Stimulated activated CD4-positive, alpha-beta T cell treated with anti-CD3 and anti-CD28 coated beads, Interleukin-1b, Interleukin-23, amount 100 ng/mL, for 24 hours (primary cell): ENCODE measurements at regions not wholly inside any gene's neighbourhood (a gene's known extent, or its start where the extent isn't known, plus 50 kb on each side); places are given as distances from the start of the nearest gene placed in this dataset.
"Not testable (repeated sequence)": the region's sequence is repeated elsewhere in the genome, so short reads cannot be mapped to it uniquely, and the experiment has no call there.

ENCODE experiments used
- DNase-seq, 4 experiments: peaks; one replicate each; pipeline ENCODE4 v3.0.0-alpha.2; 2020; ENCODE audit warnings: low read depth in 4 of 4, low spot score in 1 of 4

DNA sequence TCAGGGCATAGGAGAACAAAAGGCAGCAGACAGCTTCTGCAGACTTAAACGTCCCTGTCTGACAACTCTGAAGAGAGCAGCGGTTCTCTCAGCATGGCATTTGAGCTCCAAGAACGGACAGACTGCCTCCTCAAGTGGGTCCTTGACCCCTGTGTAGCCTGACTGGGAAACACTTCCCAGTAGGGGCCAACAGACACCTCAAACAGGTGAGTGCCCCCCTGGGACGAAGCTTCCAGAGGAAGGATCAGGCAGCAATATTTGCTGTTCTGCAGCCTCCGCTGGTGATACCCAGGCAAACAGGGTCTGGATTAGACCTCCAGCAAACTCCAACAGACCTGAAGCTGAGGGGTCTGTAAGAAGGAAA is 66.9 kb upstream of the NEDD9 start:
- not testable (repeated sequence) for DNase-seq

DNA sequence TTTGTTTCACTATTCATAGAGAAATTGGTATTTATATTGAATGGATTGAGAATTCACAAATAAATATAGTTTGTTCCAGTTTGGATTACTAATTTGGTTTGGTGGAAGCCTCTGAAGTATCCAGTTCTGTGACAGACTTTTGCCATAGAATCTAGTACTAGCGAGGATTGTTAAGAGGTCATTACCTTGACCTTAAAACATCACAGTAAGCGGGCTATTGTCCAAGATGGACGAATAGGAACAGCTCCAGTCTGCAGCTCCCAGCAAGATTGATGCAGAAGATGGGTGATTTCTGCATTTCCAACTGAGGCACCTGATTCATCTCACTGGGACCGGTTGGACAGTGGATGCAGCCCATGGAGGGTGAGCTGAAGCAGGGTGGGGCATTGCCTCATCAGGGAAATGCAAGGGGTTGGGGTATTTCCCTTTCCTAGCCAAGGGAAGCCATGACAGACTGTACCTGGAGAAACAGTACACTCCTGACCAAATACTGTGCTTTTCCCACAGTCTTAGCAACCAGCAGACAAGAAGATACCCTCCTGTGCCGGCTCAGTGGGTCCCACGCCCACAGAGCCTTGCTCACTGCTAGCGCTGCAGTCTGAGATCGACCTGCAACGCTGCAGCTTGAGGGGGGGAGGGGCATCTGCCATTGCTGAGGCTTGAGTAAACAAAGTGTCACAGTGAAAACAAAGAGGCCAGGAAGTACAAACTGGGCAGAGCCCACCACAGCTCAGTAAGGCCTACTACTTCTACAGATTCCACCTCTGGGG is 66.4 kb upstream of the NEDD9 start:
- DNase-seq, result no peak

DNA sequence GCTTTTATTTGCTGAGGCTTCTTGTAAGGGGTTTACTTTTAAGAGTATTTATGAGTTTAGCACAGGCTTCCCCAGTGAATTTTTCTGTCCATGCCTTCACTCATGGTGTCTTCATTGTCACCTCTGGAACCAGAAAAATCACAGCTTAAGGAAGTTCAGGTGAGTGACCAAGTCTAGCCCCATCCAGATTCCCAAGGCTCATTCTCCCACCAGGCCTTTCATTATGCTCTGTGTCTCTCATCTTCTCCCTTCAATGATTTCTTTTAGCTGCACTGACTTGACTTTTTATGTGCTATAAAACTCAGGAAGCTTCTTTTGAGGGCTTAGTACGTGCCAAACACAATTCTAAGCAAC is 64.9 kb upstream of the NEDD9 start:
- DNase-seq, result no peak

DNA sequence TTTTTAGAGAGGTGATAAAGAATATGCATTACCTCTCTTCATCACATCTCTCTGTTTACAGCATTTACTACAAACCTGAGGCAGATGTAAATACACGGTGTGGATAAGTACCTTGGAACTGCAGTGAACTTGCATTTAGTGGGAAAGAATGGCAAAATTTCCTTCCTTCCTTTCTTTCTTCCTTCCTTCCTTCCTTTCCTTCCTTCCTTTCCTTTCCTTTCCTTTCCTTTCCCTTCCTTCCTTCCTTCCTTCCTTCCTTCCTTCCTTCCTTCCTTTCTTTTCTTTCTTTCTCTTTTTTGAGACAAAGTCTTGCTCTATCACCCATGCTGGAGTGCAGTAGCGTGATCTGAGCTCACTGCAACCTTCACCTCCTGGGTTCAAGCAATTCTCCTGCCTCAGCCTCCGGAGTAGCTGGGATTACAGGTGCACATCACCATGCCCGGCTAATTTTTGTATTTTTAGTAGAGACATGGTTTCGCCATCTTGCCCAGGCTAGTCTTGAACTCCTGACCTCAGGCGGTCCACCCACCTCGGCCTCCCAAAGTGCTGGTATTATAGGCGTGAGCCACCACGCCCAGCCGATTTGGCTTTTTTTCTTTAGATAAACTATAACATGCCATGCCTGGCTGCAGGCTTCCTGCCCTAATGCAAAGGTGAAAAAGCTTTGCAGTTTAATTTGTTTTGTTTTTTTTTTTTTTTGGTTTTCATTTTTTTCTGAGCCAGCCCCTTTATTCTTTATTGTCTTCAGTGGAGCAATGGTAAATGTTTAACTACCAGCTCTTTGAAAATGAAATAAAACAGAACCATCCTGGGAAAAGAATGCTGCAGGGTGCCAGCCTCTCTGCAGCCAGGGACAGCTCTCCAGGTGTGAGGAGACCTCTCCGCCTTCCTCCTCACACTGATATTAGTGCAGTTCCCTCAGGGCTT is 64.2 kb upstream of the NEDD9 start:
- no peak for DNase-seq

DNA sequence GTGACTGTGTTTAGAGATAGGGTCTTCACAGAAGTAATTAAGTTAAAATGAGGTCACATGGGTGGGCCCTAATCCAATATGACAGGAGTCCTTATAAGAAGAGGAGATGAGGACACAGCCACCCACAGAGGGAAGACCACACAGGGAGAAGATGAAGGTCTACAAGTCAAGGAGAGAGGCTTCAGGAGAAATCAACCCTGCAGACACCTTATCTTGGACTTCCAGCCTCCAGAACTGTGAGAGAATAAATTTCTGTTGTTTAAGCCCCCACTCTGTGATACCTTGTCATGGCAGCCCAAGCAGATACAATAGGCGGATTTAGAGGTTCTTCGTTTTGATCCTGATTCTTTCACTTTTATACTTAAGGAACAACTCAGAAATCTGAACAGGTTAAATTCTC is 63.5 kb upstream of the NEDD9 start:
- no peak for DNase-seq

DNA sequence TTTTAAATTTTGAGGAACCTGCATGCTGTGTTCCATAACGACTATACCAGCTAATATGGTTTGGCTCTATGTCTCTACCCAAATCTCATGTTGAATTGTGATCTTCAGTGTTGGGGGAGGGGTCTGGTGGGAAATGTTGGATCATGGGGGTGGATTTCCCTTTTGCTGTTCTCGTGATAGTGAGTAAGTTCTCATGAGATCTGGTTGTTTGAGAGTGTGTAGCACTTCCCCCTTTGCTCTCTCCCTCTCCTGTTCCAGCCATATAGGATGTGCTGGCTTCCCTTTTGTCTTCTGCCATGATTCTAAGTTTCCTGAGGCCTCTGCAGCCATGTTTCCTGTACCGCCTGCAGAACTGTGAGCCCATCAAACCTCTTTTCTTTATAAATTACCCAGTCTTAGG is 61.8 kb upstream of the NEDD9 start:
- DNase-seq, result no peak

DNA sequence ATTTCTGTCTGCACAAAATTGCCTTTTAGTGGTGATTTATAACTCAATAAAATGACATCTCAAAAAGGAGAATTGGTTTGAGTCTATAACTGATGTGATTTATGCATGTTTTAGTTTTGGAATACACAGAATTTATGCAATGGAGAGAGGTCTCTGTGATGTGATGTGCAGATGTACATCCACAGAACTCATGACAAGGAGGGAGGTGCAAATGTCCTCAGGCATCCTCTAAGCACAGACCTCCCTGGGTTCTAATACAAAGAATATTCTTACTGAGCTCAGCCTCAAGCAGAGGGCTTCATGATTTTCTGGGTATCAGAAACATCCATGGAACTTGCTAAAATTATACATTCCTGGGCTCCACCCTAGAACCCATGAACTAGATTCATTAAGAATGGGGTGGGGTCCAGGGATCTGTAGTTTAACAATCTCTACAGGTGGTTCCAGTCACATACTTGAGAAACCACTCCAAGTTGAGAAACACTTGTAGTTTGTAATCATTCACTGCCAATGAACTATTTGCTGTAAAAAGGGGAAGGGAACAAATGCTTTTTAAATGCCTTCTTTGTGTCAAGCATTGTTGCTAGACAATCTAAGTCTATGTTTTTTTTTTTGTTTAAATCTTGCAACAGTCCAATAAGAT is 60.2 kb upstream of the NEDD9 start:
- DNase-seq, result no peak

DNA sequence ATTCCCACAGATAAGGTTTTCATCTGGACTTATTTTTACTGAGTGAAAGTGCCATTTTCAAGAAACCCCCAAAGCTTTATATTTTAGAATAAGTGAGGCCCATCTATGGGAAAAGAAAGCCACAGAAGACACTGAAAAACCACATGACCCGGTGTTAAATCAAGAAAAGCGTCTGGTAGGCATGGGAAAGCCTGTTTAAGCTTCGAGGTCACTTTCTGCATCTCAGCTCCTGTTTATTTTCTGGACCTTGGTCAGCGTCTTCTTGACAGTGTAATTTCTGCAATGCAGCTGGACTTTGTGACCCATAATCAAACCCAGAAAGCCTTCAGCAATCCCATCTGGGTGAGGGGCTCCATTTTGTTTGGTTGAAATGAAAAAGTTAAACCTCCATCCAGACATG is 59.6 kb upstream of the NEDD9 start:
- DNase-seq, result no peak

DNA sequence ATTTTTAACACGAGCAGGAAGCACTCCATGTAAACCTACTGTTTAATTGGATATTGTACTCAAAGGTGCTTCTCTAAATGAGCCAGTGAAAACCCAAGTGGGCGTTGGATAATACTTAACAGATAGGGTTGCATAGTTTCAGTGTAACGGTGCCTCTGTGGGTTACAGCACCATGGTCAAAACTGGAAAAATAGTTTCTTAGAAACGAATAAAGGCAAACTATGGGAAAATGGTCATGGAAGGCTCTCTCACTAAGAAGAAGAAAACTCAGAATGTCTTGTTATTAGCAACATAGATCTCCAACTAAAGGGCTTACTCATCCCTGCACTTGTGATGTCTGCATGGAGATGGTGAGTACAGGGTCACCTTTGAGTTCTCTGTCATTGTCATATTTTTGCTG is 59.1 kb upstream of the NEDD9 start:
- DNase-seq, result no peak

DNA sequence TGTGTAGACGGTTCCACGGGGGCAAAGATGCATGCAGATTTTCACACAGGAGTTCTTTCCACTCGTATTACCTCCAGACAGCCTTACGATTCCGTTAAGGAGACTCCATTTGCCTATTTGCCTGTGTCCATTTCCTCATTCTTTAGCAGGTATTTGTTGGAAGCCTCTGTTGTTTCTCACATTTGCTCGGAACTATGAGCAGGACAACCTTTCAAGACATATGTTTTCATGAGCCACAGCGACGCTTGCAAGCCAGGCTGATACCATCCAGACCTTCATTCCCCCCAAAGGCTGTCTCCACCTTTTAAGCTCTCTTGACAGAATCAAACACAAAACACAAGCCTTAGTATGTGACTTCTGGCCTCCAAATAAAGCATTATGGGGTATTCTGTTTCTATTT is 57.6 kb upstream of the NEDD9 start:
- DNase-seq, result no peak

DNA sequence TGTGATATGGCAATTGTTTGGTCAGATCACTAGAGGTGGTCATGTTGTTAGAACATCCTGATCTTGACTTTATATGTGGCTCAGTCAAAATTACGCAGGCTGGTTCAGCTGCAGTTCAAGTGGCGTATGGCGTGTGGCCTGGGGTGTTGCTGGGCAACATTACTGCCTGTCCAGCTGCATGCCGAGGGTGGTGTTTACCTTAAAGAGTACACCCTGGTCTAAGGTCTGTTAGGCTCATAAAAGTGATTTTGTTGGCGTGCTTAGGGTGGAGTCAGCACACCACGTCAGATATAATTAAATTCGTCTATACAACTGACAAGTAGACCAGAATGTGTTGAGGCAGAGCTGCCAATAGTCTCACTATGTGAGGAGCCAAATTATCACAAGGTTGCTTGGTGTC is 55.6 kb upstream of the NEDD9 start:
- no peak for DNase-seq

DNA sequence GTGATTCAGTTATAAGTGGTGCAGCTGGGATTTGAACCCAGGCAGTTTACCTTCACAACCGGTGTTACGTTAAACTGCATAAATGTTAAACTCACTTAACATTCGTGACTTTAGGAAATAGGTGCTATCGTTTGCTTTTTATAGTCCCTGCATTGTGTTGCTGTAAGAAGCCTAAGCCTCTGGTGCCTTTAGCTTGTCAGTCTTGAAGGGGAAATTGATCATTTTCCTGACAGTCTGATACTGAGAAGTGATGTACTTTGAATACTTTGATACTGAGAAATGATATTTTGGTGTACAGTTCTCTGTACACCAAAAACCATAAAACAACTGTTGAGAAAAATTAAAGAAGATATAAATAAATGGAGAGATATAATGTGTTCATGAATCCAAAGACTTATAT is 52.5 kb upstream of the NEDD9 start:
- DNase-seq, result no peak

DNA sequence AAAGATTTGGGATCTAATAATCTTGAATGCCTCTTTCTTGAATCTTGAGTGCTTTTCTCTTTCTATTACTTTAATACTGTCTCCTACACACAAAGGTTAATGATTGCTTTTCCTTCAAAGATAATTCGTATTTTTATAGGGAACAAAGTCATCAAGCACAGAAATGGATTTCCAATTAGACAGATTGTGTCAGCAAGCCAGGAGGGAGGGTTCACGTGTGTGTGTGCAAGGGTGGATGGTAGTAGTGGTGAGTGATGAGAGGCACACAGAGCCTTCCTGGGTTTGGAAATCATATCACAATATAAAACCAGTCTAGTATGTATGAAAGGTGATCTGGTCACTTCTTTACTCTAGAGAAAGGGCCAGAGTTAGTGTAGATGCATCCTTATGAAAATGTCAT is 51.2 kb upstream of the NEDD9 start:
- DNase-seq, result no peak

DNA sequence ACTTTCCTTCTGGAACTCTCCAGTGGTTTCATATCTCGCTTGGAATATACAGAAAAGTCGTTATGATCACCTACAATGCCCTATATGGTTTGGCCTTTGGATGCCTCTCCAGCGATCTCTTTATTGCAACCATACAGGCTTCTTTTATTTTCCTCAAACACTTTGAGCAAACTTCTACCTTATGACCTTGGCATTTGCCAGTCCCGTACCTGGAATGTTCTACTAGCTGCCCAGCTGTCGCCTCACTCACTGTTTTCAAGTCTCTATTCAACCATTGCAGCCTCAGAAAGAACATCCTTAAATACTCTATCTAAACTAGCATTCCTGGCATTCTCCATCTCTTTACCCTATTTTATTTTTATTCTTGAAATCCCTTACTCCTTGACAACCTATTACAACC is 50.4 kb upstream of the NEDD9 start:
- DNase-seq, result no peak
